Chondrocyte (in vitro differentiated cells): ENCODE measurements at regions not wholly inside any gene's neighbourhood (a gene's known extent, or its start where the extent isn't known, plus 50 kb on each side); places are given as distances from the start of the nearest gene placed in this dataset.
A peak's percentile ranks its signal among the peaks of the same experiment; 100 is the strongest.

ENCODE experiments used
- DNase-seq: peaks from one replicate; pipeline ENCODE4 v3.0.0; 2021; ENCODE audit warnings: mixed read lengths, low spot score
- H3K27ac Mint-ChIP-seq: one replicate; pipeline ENCODE4 v1.8.0; 2021; ENCODE audit warnings: mild to moderate bottlenecking, moderate library complexity, mixed read lengths; ENCODE audit not compliant: unreplicated experiment
- H3K27me3 Mint-ChIP-seq: 2 replicates; pipeline ENCODE4 v1.8.0; 2021; ENCODE audit warnings: low read depth, mixed read lengths
- H3K36me3 Mint-ChIP-seq: 2 replicates; pipeline ENCODE4 v1.8.0; 2021; ENCODE audit warnings: low read depth, mixed read lengths
- H3K4me1 Mint-ChIP-seq: 2 replicates; pipeline ENCODE4 v1.8.0; 2021; ENCODE audit warnings: low read depth, mild to moderate bottlenecking, mixed read lengths
- H3K4me3 Mint-ChIP-seq: one replicate; pipeline ENCODE4 v1.8.0; 2021; ENCODE audit warnings: mild to moderate bottlenecking, moderate library complexity, mixed read lengths; ENCODE audit not compliant: unreplicated experiment
- H3K9me3 Mint-ChIP-seq: 2 replicates; pipeline ENCODE4 v1.8.0; 2021; ENCODE audit warnings: low read depth, mixed read lengths
- CTCF ChIP-seq: fragments of 200-600 bp; sonication (generic); IDR thresholded peaks from 2 replicates; pipeline ENCODE4 v1.5.0; 2021; ENCODE audit warnings: antibody characterized with exemption, mild to moderate bottlenecking, moderate library complexity

- no peak overlapping the region for H3K27ac Mint-ChIP-seq
- H3K9me3 Mint-ChIP-seq: peaks cover 6% of the 10 kb centered on the region
- no peak overlapping the region for H3K4me3 Mint-ChIP-seq
- H3K27me3 Mint-ChIP-seq: no peaks in the 10 kb centered on the region
- no peak for DNase-seq
- TF ChIP-seq CTCF: no peak
- H3K4me1 Mint-ChIP-seq: peaks cover 17% of the 10 kb centered on the region
- no peaks in the 10 kb centered on the region for H3K36me3 Mint-ChIP-seq
These were observed 500.5 kb upstream of the SPRY2 start for GRCh38 chr13:80841414-80841813.

DNA sequence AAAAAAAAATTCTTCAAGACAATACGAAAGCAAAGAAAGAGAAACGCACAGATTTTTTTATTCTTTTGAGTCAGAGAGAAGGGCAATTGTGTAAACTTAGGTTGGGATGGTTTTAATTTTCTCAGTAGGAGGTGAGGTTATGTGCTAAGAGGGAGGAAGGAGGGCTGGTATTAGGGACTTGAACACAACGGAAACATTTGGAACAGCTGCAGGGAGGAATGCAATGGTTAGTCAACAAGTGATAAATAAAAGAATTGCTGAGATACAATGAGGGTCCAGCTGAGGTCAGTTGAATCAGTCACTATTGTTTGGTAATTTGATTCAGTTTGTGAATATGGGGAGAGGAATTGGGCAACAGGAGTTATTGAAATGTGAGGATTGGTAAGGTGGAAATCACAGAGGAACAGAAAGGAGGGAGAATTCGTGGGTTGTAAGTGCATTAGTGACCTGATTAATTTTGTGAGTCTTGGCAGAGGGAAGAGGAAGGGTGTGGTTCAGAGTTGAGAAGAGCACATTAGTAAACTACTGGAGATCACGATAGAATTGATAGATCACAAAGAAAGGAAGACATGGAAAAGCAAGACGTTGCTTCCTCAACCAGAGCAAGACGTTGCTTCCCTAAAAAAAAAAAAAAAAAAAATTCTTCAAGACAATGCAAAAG is 499.5 kb upstream of the SPRY2 start:
- peaks cover 2% of the 10 kb centered on the region for H3K36me3 Mint-ChIP-seq
- H3K4me3 Mint-ChIP-seq: no peak overlapping the region
- H3K4me1 Mint-ChIP-seq: peaks cover 17% of the 10 kb centered on the region
- peaks cover 12% of the 10 kb centered on the region for H3K9me3 Mint-ChIP-seq
- H3K27ac Mint-ChIP-seq: no peak overlapping the region
- no peak for DNase-seq
- no peaks in the 10 kb centered on the region for H3K27me3 Mint-ChIP-seq
- TF ChIP-seq CTCF: no peak

DNA sequence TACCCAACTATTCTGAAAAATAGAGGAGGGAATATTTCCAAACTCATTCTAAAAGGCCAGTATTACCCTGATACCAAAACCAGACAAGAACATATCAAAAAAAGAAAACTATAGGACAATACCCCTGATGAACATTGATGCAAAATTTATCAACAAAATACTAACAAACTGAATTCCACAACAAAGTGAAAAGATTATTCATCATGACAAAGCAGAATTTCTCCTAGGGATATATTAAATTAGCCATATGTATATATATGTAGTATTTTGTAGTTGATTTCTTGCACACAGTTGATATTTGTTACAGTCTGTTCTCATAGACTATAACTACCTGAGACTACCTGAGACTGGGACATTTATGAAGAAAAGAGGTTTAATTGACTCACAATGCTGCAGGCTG is 495.0 kb upstream of the SPRY2 start:
- Mint-ChIP-seq H3K4me1 (no peaks in the 10 kb centered on the region), H3K36me3 (peaks cover 5% of the 10 kb centered on the region), H3K27ac (no peak overlapping the region), H3K27me3 (no peaks in the 10 kb centered on the region), H3K9me3 (peaks cover 33% of the 10 kb centered on the region), H3K4me3 (no peak overlapping the region)
- DNase-seq: no peak
- no peak for TF ChIP-seq CTCF

DNA sequence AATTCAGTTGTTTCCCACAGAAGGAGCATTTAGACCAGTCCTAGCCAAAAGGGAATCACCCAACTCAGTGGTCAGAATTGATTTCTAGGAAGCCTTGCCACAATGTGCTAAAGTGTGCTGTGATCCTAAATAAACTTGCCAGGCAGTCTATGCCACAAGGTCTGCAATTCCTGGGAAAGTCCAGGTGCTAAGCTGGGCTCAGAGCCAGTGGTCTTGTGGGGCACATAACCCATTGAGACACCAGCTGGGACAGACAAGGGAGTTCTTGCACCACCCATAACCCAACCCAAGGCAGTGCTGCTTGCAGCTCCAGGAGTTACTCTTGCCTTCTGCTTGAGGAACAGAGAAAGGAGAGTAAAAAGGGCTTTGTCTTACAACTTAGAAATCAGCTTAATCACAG is 489.5 kb upstream of the SPRY2 start:
- DNase-seq: peak; percentile 20
- Mint-ChIP-seq H3K4me3 (no peak overlapping the region), H3K27ac (no peak overlapping the region), H3K9me3 (peaks cover 53% of the 10 kb centered on the region), H3K4me1 (no peaks in the 10 kb centered on the region), H3K36me3 (peaks cover 11% of the 10 kb centered on the region), H3K27me3 (no peaks in the 10 kb centered on the region)
- no peak for TF ChIP-seq CTCF

GRCh38 chr13:80828759-80829158 is 487.8 kb upstream of the SPRY2 start:
- TF ChIP-seq CTCF: no peak
- no peak for DNase-seq
- no peaks in the 10 kb centered on the region for H3K4me1 Mint-ChIP-seq
- peaks cover 51% of the 10 kb centered on the region for H3K9me3 Mint-ChIP-seq
- no peak overlapping the region for H3K4me3 Mint-ChIP-seq
- no peaks in the 10 kb centered on the region for H3K27me3 Mint-ChIP-seq
- no peak overlapping the region for H3K27ac Mint-ChIP-seq
- peaks cover 11% of the 10 kb centered on the region for H3K36me3 Mint-ChIP-seq
